GM12864 (cell line): ENCODE measurements at regions not wholly inside any gene's neighbourhood (a gene's known extent, or its start where the extent isn't known, plus 50 kb on each side); places are given as distances from the start of the nearest gene placed in this dataset.
"Not testable (repeated sequence)": the region's sequence is repeated elsewhere in the genome, so short reads cannot be mapped to it uniquely, and the experiment has no call there.

ENCODE experiments used
- DNase-seq: peaks from one replicate; pipeline ENCODE4 v3.0.0-alpha.2; 2011; ENCODE audit warnings: low read depth
- H3K4me3 ChIP-seq: 2 replicates; pipeline ENCODE4 v1.5.1; 2011; ENCODE audit warnings: mild to moderate bottlenecking, low read depth, low read length, control low read depth
- TF ChIP-seq, protein P1 (sequence below): IDR thresholded peaks from 2 replicates; pipeline ENCODE4 v1.5.1; 2011; ENCODE audit warnings: low read depth, mild to moderate bottlenecking, moderate library complexity, low read length, control low read depth, inconsistent platforms; ENCODE audit errors: missing control alignments

DNA sequence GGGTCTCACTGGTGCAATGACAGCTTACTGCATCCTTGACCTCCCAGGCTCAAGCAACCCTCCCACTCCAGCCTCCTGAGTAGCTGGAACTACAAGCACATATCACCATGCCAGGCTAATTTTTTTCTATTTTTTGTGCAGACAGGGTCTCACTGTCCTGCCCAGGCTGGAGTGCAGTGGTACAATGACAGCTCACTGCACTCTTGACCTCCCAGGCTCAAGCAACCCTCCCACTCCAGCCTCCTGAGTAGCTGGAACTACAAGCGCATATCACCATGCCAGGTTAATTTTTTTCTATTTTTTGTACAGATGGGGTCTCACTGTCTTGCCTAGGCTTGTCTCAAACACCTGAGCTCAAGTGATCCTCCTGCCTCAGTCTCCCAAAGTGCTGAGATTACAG, 74.0 kb downstream of the GASK1B start:
- H3K4me3 ChIP-seq = no peak overlapping the region
- DNase-seq = no peak
- TF ChIP-seq, protein P1, sequence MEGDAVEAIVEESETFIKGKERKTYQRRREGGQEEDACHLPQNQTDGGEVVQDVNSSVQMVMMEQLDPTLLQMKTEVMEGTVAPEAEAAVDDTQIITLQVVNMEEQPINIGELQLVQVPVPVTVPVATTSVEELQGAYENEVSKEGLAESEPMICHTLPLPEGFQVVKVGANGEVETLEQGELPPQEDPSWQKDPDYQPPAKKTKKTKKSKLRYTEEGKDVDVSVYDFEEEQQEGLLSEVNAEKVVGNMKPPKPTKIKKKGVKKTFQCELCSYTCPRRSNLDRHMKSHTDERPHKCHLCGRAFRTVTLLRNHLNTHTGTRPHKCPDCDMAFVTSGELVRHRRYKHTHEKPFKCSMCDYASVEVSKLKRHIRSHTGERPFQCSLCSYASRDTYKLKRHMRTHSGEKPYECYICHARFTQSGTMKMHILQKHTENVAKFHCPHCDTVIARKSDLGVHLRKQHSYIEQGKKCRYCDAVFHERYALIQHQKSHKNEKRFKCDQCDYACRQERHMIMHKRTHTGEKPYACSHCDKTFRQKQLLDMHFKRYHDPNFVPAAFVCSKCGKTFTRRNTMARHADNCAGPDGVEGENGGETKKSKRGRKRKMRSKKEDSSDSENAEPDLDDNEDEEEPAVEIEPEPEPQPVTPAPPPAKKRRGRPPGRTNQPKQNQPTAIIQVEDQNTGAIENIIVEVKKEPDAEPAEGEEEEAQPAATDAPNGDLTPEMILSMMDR = no peak

DNA sequence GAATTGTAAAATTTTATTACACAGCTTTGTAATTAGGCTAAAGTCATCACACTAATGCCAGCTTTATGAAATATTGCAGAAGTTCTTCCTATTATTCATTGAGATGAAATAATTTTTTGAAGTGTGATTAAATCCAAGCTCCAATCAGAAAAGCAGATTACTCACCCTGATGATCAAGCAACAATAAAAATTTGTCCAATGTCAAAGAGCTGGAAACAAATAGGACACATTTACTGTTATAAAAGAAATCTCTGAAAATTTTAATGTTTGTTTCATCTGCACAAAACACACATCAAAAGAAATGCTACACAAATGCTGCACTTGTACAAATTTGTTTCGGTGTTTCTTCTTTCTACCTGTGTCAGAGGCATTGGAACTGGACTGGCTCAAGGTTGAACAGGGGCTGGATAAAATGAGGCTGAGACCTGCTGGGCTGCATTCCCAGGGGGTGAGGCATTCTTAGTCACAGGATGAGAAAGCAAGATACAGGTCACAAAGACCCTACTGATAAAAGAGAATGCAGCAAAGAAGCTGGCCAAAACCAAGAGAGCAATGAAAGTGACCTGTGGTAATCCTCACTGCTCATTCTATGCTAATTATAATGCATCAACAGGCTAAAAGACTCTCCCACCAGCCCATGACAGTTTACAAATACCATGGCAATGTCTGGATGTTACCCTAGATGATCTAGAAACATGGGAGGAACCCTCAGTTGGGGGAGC, 78.3 kb downstream of the GASK1B start:
- TF ChIP-seq, protein P1 = no peak

DNA sequence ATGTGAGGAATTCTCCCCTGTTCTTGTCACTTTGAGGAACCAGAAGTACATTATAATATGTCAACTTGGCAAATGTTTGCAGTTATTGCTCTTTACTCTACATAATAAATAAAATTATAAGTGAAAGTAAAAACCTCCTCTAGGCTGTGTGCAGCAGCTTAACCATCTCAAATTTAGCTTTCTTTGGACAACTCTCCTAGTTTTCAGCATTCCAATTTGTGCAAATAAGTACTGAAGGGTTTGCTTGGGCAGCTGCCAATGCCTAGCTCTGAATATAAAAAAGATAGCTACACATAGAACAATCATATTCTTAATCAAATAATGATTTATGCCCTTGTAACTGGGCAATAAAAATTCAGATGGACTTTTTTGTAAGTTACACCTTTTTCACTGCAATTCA, 82.5 kb downstream of the GASK1B start:
- TF ChIP-seq, protein P1 = no peak
- no peak for DNase-seq

More for the DNA sequence above, 78.3 kb downstream of the GASK1B start:
- no peak overlapping the region for H3K4me3 ChIP-seq
- no peak for DNase-seq

DNA sequence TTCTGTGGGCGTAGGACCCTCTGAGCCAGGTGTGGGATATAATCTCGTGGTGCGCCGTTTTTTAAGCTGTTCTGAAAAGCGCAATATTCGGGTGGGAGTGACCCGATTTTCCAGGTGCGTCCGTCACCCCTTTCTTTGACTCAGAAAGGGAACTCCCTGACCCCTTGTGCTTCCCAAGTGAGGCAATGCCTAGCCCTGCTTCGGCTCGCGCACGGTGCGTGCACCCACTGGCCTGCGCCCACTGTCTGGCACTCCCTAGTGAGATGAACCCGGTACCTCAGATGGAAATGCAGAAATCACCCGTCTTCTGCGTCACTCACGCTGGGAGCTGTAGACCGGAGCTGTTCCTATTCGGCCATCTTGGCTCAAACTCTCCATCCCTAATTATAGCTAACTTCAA, 82.9 kb downstream of the GASK1B start:
- DNase-seq, H3K4me3 ChIP-seq: not testable (repeated sequence)

More for the DNA sequence above, 82.5 kb downstream of the GASK1B start:
- H3K4me3 ChIP-seq = no peak overlapping the region

DNA sequence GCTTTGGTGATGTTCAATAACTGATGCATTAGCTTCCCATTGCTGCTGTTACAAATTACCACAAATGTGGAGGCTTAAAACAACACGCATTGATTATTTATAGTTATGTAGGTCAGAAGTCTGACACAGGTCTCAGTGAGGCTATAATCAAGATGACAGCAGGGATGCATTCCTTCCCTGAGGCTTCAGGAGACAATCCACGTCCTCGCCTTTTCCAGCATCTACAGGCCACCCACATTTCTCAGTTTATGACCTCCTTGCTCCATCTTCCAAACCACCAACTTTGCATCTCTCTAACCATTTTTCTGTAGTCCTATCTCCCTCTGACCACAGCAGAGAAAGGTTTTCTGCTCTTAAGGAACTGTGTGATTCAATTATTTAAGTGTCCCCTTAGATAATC, 92.5 kb downstream of the GASK1B start:
- TF ChIP-seq, protein P1 = no peak
- DNase-seq = no peak
- no peak overlapping the region for H3K4me3 ChIP-seq

DNA sequence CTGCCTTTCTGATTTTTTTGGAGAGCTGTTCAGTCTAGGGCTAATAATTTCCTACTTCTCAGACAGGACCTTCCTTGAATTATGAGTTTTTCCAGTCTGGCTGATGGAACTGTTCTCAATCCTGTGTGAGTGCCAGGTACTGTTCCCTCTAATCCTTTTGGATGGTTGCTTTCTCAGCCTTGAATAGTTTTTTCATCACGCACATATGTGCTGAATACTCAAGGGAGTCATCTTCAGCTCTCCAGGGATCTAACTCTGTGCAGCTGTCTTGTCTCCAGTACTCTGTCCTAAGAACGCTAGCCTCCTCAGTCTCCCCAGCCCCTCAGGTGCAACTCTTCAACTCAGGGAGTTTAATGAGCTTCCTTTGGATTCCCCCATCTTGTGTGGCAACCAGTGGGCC, 93.2 kb downstream of the GASK1B start:
- TF ChIP-seq, protein P1 = no peak
- H3K4me3 ChIP-seq = no peak overlapping the region
- no peak for DNase-seq

DNA sequence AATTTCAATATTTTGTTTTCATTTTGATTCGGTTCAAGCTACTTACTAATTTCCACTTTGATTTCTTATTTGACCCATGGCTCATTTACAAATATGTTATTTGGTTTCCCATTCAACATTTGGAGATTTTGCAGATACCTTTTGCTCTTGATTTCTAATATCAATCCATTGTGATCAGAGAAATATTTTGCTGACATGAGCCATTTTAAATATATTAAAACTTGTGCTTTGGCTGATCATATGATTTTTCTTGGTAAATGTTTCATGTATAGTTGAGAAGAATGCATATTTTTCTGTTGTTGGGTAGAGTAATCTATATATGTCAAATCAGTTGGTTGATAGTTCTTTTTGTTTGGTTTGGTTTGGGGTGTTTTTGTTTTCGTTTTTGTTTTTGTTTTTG, 95.0 kb downstream of the GASK1B start:
- H3K4me3 ChIP-seq = no peak overlapping the region
- TF ChIP-seq, protein P1 = no peak
- DNase-seq = no peak
